Stimulated activated CD4-positive, alpha-beta T cell treated with anti-CD3 and anti-CD28 coated beads, Interleukin-2, amount 100 ng/mL, for 4 hours (primary cell): ENCODE measurements at regions not wholly inside any gene's neighbourhood (a gene's known extent, or its start where the extent isn't known, plus 50 kb on each side); places are given as distances from the start of the nearest gene placed in this dataset.

Experiments
- DNase-seq: peaks from one replicate; pipeline ENCODE4 v3.0.0-alpha.2; 2020; ENCODE audit warnings: low read depth

GRCh38 chrX:2608638-2609430 lies 82.3 kb upstream of the CD99 start:
- DNase-seq, result peak; percentile 85

DNA sequence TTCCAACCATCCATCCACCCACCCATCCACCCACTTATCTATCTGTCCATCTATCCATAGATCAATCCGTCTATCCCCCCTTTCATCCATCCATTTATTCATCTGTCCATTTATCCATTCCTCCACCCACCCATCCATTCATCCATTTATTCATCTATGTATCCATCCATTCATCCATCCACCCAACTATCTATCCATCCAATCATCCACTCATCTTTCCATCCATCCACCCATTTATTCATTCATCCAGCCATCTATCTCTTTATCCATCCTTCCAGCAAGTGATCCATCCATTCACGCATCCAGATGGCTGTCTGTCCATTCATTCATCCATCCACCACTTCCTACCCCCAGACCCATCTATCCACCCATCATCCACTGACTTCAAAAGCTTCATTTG lies 84.0 kb upstream of the CD99 start:
- no peak for DNase-seq

DNA sequence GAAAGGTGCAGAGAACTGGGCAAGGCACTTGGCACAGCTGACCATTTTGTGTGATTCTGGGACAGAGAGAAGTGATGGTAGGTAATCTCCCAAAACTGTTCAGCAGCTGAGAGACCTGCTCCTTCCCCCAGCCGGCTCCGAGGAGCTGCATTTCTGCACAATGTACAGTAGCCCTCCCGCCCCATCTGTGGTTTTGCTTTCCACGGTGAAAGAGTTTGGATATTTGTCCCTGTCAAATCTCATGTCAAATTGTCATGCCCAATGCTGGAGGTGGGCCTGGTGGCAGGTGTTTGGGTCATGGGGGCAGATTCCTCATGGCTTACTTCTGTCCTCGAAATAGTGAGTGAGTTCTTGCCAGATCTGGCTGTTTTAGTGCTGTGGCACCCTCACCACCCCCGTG lies 90.5 kb upstream of the CD99 start:
- DNase-seq, result no peak

DNA sequence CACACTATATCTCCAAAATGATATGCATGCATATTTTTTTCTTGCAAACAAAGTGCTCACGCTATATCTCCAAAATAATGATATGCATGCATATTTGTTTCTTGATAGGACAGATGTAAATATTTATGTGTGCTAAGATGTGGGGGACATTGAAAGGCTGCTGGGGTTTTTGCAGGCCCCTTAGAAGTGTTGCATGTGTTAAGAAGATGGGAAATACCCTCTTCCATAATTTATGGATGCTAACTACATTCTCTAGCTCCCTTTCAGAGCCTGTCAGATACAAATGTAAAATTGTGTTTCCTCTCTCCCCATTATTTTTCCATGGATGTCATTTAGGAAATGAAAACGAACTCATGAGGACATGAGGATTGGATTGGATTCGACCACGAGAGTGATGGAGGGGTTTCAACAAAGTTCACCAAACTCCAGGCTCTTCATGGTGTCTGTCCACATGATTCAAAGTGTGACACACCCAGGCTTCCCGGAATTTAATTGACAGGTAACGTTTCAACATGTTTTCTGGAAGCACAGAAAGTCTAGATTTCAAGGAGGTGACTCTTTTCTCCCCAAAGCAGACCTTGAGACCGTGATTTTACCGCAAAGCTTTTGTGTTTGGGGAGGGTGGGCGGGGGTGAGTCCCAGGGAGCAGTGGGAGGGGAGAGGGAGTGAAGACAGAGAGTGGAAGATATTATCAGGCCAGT lies 94.4 kb upstream of the CD99 start:
- no peak for DNase-seq

- DNase-seq, result no peak
These were observed 95.0 kb upstream of the CD99 start for GRCh38 chrX:2596045-2596444.

DNA sequence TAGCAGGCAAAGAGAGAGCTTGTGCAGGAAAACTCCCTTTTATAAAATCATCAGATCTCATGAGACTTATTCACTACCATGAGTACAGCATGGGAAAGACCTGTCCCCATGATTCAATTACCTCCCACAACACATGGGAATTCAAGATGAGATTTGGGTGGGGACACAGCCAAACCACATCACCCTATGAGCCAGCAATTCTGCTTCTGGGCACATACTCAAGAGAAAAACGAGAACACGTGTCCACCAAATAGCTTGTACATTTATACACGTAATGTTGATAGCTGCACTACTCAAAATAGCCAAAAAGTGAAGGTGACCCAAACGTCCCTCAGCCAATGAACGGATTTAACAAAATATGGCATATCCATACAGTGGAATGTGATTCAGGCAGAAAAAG lies 94.5 kb upstream of the DHRSX start:
- DNase-seq, result no peak

DNA sequence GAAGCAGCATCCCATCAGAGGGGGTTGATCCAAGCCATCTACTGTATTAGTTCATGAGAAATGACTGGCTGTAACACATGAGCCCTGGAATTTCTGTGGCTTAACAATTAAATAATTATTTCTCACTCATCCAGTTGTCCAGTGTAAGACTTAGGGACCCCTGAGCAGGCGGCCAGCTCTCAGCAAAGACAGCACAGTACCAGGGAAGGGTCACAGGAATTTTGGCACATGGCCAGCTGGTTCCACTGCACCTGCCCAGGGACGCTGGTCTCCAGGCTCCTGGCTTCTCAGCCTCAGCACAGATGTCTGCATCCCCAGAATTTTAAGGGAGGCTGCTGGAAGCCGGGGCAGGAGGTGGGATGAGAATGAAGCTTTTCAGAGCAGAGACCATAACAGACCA lies 93.7 kb upstream of the DHRSX start:
- no peak for DNase-seq

- no peak for DNase-seq
These were observed 91.5 kb upstream of the DHRSX start for GRCh38 chrX:2592279-2592678.

DNA sequence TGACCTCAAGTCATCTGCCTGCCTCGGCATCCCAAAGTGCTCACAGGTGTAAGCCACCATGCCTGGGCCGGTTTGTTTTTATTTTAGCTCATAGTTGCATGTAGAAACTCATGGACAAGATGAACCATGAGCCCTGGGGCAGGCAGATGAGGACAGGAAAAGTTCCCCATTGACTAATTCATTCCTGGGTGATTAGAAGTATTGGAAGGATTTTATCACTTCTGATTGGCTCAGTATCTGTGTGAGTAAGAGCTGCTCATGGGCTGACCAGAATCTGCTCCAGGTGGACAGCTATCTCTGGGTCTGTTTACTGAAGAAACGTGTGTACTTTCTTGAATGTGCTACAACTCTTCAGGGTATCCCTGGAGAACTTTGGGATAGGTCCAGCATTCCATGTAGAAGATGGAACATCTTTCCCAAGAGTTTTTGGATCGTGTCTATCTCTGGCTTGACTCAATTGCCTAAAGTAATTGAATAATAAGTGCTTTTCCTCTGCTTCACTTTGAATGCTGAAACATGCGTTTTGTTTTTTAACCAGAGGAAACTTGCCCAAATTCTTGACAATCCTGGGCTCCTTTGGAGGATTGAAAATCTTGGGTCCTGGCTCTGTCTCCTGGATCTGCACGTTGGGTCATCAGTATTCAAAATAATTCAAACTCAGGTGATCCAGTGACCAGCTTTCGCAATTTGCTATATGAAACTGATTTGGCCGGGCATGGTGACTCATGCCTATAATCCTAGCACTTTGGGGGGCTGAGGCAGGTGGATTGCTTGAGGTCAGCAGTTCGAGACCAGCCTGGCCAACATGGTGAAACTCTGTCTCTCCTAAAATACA lies 88.6 kb upstream of the DHRSX start:
- no peak for DNase-seq

GRCh38 chrX:2588049-2588448 lies 87.3 kb upstream of the DHRSX start:
- no peak for DNase-seq

GRCh38 chrX:2587146-2587545 lies 86.4 kb upstream of the DHRSX start:
- no peak for DNase-seq

DNA sequence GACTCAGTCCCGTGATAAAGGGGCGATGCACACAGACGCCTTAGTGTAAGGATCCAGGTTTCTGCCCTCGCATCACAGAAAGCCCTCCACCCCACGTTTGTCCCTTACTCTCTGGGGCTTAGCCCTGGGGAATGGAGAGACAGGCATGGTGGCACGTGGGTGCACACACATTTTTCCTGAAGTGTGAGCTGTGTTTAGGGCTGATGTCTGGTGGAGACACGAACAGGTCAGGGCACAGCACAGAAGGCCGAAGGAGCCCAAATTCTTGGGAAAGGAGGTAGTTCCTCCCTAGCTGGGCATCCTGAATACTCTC lies 84.3 kb upstream of the DHRSX start:
- no peak for DNase-seq

DNA sequence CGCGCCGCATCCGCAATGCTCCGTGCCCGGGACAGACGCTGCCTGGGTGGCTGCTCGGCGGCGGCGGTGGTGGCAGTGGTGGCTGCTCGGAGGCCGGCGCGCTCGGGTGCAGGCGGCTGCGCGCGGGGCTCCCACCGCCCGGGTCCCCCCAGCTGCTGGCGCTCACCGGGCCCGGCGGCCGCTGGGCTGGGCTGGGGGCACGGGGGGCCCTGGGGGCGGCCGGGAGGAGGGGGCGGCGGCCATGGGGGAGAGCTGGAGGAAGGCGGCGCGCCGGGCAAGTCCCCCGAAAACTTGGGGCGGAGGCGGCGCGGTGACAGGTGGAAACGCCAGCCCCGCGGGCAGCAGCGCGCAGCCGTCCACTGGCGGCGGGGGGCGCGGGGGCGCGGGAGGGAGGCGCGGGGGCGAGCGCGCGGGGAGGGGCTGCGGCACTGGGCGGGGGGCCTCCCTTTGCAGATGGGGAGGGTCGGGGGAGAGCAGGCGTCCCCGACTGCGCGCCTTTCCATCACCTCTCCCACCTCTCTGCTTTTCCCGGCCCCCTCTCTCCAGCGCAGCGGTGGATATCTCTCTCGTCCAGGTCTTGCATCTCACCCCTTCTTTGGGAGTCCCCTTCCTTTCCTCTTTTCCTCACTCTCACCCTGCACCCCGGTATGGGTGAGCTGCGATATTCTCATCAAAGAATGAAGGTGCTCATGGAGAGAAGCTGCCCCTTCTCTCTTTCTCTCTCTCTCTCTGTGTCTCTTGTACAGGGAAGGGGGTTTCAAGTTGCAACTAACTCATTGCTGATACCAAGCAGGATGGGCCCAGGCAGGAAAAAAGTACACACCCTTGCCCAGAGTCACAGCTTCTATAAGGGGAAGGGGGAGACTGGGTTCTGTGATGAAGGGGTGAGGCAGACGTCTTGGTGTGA lies 83.7 kb upstream of the DHRSX start:
- DNase-seq, result no peak

DNA sequence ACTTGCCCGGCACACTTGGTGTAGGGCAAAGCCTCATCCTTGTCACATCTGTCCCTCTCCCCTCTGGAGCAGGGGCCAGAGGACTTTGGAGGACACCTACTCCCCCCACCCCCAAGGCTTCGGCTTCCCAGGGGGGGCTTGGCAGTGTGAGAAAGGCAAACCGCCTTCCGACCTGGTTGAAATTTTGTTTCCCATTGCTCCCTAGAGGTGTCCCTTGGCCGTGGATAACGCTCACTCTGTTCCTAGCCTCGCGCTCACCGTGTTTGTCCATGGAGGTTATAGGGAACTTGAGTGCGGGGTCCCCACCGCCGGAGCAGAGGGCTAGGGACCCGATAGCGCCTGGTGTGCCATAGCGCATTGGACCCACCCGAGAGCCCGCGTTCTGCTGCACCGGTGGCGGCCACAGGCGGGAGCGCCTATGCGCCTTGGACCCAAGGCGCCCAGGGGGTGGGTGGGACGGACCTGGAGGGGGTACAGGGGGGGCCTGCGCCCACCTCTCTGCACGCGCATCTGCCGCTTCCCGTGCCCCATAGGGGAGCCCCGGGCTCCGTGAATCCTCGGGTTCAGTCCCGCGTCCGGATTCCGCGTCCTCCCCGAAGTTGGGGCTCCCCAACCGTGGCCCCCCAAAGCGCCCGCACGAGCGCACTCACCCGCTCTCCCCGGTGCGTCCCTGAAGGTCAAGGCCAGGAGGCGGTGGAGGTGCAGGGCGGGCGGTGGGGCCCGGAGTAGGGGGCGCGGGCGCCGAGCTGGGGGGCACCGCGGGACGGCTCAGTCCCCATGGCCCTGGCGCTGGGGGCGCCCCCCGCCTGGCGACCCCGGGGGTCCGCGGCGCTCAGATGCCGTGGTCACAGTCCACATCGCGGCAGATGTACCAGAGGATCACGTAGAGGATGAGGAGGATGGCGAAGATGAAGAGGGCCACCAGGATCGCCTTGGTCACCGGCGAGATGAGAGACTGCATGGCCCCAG lies 82.7 kb upstream of the DHRSX start:
- DNase-seq, result no peak

- DNase-seq, result no peak
These were observed 81.9 kb upstream of the DHRSX start for GRCh38 chrX:2582667-2583066.

DNA sequence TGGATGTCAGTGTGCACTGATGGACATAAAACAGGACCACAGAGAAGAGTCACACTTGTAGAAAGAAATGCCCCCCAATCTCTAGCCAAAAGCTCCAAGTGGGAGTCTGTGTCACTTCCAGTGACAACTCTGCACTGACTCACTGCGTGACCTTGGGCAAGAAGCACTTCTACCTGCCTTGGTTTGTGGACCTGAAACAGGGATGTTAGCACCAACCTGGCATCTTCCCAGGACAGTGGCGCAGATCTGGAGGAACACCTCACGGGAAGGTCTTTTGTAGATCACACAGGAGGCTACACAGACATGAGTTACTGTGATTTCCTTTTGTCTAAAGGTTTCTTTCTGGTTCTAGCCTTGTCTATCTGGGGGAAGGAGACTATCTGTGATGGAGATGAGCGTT lies 80.5 kb upstream of the DHRSX start:
- DNase-seq, result no peak

GRCh38 chrX:2578864-2579263 lies 78.1 kb upstream of the DHRSX start:
- no peak for DNase-seq

GRCh38 chrX:2577844-2578466 lies 77.2 kb upstream of the DHRSX start:
- no peak for DNase-seq

DNA sequence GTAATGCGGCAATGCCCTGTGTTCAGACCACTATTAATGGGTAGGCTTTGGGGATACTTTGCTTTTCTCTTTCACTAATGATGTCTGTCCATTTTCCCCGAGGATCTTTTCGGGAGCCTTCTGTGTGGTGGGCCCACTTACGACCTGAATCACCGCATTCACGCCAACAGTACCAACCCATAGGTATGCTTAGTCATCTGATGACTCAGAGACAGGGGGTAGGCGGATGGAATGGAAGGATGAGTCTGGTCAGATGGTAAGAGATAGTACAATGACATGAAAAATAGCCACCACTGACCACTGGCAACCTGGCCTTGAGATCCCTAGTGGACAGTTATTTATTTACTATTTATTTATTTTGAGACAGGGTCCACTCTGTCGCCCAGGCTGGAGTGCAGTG lies 76.0 kb upstream of the DHRSX start:
- no peak for DNase-seq

GRCh38 chrX:2574271-2574670 lies 73.5 kb upstream of the DHRSX start:
- no peak for DNase-seq
